ENCODE measurements at regions not wholly inside any gene's neighbourhood (a gene's known extent, or its start where the extent isn't known, plus 50 kb on each side); places are given as distances from the start of the nearest gene placed in this dataset.

DNA sequence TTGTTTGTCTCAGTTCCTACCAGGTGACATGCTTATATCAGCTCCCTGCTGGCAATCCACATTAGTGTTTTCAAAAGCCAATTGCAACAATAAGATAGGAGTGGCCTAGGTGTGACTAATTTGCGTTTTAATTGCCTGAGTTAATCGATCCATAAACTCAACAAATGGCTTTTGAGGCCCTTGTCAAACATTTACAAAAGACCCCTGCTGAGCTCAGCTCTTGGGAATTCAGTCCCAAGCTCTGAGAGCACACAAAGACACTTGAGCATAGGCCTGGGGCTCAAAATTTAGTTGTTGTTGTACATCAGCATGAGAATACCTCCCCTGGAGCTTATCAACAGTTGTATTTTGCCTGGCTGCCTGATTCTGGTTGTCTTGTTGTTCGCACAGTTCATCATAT, 1134.4 kb upstream of the TSPY4 start:
- no peak for DNase-seq (ENCODE audit: low read depth)

- DNase-seq (ENCODE audit: low read depth) = no peak
Observed at GRCh38 chrY:8241144-8241543, 1096.1 kb upstream of the TSPY4 start.

DNA sequence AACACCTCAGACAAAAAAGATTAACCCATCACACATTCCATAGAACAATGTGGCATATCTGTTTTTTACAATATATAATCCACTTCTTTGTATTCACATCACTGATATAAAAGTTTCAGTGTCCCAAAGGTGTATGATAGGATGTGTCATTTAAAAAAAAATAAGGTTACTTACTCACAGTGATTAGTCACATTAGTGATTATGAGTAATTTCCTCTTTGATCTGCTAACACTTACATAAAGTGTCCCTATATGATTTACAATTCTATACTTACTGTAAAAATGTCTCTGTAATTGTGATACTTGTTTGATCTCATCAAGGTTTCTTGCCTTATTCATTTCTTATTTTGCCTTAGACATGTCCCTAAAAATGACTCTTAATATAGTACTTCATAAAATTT, 1063.5 kb upstream of the TSPY4 start:
- peak; percentile 30 for DNase-seq (ENCODE audit: low read depth)

DNA sequence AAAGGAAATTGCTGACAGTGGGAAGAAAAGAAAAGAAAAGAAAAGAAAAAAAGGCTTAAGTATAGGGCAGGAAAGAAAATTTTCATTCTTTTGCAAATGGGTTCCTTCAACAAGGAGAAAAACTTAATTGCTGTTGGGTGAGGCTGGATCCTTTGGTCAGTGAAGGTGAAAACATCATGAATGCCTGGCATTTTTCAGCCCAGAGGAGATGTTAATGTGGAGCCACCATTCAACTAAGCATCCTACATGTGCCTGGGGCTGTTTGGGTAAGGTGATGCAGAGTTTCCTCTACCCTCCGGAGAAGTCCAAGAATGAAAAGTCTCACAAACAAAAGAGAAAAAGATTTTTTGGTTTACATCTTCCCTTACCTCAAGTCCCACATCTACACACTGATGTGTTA, 1032.2 kb upstream of the TSPY4 start:
- no peak for DNase-seq (ENCODE audit: low read depth)

GRCh38 chrY:8324113-8324512, 1013.2 kb upstream of the TSPY4 start:
- no peak for DNase-seq (ENCODE audit: low read depth)

DNA sequence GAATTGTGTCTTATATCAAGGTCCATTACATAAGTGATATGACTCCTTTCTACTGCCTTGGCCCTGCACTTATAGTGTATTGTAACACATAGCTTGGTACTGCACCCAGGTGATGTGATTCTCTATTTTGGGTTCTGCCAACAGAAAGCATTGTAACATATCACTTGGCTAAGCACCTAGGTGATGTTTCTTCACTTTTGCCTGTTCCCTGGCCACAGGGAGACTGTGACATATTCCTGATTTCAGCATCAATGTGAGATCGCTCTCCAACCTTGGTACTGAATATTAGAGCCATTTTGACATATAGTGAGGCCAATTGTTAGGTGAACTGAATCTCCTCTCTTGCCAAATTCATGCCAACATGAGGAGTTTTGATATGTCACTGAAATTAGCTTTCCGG, 1010.3 kb upstream of the TSPY4 start:
- no peak for DNase-seq (ENCODE audit: low read depth)

DNA sequence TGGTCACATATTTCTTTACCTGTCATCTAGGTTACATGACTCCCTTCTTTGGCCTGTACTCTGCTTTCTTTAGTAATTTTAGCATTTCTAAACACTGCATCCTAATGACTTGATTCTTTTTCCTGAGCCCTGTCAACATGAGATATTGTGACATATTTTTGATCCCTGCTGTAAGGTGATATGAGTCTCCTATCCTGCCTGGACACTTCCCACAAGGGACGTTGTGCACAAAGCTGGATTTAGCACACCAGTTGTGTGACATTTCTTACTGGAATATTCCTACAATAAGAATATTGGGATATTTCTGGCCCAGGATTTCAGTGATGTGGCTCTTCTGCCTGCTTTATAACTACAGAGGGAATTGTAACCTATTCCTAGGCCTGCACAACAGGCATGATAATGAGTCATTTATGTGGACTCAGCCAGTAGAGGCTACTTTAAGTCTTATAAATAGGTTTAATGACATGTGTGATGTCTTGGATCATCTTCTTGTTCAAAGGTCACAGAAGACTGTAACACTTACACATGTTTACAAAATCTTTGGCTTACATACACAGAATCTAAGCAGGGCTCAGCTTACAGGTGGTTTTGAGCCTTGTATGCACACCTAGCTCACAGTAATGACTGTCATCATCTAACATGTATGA, 1009.4 kb upstream of the TSPY4 start:
- no peak for DNase-seq (ENCODE audit: low read depth)

- no peak for DNase-seq (ENCODE audit: low read depth)
Observed at GRCh38 chrY:8329431-8329830, 1007.8 kb upstream of the TSPY4 start.

DNA sequence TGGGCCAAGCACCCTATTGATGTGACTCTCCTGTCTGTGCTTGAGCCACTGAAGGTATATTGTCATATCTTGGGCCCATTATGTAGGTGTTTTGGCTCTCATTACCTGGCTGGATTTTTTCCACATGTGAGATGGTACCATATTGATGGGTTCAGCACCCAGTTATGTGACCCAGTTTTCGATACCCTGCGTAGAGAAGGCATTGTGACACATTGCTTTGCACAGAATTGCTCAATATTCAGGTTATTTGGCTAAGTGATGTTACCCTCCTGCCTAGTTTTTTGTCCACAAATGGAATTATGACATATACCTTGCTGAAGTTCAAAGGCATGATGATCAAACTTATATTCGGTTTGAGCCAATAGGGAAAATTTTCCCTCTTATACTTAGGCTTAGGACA, 1007.3 kb upstream of the TSPY4 start:
- no peak for DNase-seq (ENCODE audit: low read depth)

DNA sequence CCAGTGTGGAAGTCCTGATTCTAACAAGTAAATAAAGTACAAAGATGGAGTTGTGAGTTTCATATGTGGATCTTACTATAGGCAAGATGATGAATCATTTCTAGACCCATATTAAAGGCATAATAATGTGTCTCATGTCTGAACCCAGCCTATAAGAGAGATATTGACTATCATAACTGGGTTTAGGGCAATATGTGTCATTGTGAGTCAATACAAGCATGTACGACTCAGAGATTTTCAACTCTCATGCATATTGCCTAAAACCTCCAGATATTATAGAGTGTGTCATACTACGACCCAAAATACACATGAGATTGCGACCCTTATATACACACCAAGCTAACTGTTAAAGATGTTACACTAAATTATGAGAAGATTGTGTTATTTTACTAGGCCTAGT, 1003.9 kb upstream of the TSPY4 start:
- peak; percentile 17 for DNase-seq (ENCODE audit: low read depth)

DNA sequence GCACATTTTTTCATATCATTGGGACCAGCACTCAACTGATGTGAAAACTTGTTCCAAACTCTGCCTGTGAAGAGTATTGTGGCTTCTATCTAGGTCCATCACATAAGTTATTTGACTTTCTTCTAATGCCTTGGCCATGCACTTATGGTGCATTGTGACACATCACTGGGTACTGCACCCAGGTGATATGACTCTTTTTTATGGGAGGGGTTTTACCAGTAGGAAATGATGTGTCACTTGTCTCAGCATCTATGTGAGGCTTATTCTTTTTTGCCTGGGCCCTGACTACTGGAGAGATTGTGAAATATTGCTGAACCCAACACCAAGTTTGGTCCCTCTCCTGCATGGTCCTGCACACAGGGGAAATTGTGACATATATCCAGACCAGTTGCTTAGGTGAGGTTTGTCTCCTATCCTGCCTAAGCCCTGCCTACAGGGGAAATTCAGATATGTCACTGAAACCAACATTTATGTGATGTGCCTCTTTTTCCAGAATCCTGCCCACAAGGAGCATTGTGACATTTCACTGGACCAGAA, 1001.9 kb upstream of the TSPY4 start:
- peak; percentile 9 for DNase-seq (ENCODE audit: low read depth)

GRCh38 chrY:8336112-8336774, 1001.0 kb upstream of the TSPY4 start:
- peak; percentile 39 for DNase-seq (ENCODE audit: low read depth)

- no peak for DNase-seq (ENCODE audit: low read depth)
Observed at GRCh38 chrY:8341000-8341399, 996.3 kb upstream of the TSPY4 start.

DNA sequence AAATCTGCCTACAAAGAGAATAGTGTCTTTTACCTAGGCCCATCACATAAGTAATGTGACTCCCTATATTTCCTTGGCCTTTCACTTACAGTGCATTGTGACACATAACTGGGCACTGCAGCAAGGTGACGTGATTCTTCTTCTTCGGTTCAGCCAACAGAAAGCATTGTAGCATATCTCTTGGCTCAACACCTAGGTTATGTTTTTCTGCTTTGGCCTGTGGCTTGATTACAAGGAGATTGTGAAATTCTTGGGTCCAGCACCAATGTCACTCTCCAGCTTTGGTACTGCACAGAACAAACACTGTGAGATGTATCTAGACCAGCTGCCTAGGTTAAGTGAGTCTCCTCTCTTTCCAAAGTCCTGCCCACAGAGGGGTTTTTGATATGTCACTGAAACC, 995.1 kb upstream of the TSPY4 start:
- DNase-seq (ENCODE audit: low read depth) = no peak

- no peak for DNase-seq (ENCODE audit: low read depth)
Observed at GRCh38 chrY:8351241-8351640, 986.0 kb upstream of the TSPY4 start.

GRCh38 chrY:8352201-8352600, 985.1 kb upstream of the TSPY4 start:
- no peak for DNase-seq (ENCODE audit: low read depth)

DNA sequence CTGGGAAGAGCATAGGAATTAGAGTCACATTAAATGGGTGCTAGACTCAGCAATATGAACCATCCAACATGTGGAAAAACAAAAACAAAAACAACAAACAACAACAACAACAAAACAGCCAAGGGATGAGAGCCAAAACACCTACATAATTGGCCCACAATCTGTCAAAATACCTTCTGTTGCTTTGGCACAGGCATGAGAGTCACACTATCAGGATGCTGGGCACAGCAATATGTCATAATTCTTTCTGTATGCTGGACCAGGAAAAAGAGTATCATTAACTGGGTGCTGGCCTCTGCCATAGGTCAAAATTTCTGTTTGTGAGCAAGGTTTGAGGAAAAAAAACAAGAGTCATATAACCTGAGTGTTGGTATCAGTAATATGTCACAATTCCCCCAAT, 979.1 kb upstream of the TSPY4 start:
- DNase-seq (ENCODE audit: low read depth) = no peak

- DNase-seq (ENCODE audit: low read depth) = no peak
Observed at GRCh38 chrY:8361715-8362114, 975.5 kb upstream of the TSPY4 start.

DNA sequence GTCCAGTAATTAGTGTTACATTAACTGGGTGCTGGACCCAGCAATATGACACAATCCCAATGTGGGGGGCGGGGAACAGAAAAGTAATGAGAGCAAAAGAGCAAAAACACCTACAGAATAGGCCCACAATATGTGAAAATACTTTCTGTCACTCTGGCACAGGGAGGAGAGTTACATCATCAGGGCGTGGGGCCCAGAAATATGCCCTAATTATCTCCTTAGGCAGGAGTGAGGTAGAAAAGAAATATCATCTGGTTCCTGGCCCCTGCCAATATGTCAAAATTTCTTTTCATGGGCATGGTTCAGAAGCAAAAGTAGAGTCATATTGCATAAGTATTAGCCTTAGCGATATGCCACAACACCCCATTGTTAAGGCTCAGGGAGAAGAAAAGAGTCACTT, 959.8 kb upstream of the TSPY4 start:
- DNase-seq (ENCODE audit: low read depth) = no peak

- DNase-seq (ENCODE audit: low read depth) = no peak
Observed at GRCh38 chrY:8379800-8380199, 957.5 kb upstream of the TSPY4 start.

GRCh38 chrY:8381425-8381824, 955.8 kb upstream of the TSPY4 start:
- peak; percentile 58 for DNase-seq (ENCODE audit: low read depth)

DNA sequence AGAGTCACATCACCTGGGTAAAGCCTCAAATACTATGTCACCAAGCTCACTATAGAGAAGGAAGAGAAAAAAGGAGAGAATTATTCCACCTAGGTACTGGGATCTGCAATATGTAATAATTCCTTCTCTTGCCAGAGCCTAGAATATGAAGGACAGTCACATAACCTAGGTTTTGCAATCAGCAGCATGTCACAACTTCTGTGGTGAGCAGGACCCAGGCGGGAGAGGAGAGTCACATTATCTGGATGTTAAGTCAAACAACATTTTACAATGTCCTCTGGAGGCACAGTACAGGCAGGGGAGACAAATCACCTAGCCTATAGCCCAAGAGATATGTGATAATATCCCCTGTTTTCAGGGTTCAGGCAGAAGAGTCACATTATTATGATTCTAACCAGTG, 951.2 kb upstream of the TSPY4 start:
- DNase-seq (ENCODE audit: low read depth) = no peak

DNA sequence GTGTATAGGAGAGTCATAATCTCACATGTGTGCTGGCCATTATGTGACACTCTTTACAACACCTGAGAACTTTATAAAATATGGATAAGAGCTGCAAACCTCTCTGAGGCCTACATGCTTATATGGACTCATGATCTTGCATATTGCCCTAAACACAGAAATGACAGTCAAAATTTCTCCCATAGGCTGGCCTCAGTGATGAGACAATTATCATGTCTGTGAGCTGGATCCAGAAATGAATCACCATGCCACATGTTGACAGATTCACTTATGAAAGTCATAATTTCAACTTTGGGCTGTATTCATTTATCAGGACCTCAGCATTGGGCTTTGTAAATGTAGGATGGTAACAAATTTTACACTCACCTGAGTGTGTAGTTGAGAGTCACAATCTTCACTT, 948.8 kb upstream of the TSPY4 start:
- no peak for DNase-seq (ENCODE audit: low read depth)

Data from HT1080 (cell line).